IMR-90 (cell line): ENCODE measurements at regions not wholly inside any gene's neighbourhood (a gene's known extent, or its start where the extent isn't known, plus 50 kb on each side); places are given as distances from the start of the nearest gene placed in this dataset.

Source experiments
- POLR2A ChIP-seq: IDR thresholded peaks from 2 replicates; pipeline ENCODE4 v1.6.1; 2012; ENCODE audit warnings: mild to moderate bottlenecking, low read depth, low read length
- SMC3 ChIP-seq: fragments of 150-350 bp; IDR thresholded peaks from 2 replicates; pipeline ENCODE4 v1.6.1; 2016; ENCODE audit warnings: low read depth, mild to moderate bottlenecking, antibody characterized with exemption, low read length, moderate library complexity
- TF ChIP-seq, protein P1 (sequence below): conservative IDR thresholded peaks from 2 replicates; pipeline ENCODE4 v1.5.1; 2012; ENCODE audit warnings: mild to moderate bottlenecking, low read depth, low read length, improper control_type of control experiment
- TF ChIP-seq, protein P2 (sequence below): fragments of 150-350 bp; IDR thresholded peaks from 2 replicates; pipeline ENCODE4 v1.6.1; 2017; ENCODE audit warnings: mild to moderate bottlenecking, antibody characterized with exemption, low read length, low read depth

DNA sequence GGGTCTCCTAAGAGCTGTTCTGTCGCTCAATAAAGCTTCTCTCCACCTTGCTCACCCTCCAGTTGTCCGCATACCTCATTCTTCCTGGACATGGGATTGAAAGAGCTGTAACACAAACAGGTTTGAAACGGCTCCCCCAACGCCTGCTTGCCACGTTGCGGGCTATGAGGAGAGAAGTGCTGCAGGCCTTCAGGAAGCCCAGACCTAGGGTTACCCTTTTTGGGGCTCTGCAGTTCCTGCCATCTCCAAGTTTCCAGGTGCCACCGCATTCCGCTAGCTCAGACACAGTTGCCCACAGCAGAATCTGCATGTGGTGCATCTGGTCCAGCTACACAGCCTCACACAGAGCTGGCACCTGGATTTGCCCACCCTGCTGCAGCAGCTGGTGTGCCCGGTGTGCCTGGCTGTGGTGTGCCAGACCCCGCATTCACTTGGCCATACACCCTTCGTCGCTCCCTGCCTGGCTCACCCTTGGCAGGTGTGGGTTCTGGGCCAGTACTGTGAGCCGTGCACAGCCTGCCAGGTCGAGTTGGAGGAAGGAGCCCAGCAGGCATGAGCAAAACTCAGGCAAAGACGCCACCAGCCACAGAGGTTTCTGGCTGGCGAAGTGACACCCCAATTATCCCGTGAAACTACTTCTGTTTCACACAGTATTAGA lies 253.2 kb upstream of the SEMA3A start:
- TF ChIP-seq, protein P1, sequence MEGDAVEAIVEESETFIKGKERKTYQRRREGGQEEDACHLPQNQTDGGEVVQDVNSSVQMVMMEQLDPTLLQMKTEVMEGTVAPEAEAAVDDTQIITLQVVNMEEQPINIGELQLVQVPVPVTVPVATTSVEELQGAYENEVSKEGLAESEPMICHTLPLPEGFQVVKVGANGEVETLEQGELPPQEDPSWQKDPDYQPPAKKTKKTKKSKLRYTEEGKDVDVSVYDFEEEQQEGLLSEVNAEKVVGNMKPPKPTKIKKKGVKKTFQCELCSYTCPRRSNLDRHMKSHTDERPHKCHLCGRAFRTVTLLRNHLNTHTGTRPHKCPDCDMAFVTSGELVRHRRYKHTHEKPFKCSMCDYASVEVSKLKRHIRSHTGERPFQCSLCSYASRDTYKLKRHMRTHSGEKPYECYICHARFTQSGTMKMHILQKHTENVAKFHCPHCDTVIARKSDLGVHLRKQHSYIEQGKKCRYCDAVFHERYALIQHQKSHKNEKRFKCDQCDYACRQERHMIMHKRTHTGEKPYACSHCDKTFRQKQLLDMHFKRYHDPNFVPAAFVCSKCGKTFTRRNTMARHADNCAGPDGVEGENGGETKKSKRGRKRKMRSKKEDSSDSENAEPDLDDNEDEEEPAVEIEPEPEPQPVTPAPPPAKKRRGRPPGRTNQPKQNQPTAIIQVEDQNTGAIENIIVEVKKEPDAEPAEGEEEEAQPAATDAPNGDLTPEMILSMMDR, result no peak
- TF ChIP-seq POLR2A (no peak), SMC3 (no peak)
- TF ChIP-seq, protein P2, sequence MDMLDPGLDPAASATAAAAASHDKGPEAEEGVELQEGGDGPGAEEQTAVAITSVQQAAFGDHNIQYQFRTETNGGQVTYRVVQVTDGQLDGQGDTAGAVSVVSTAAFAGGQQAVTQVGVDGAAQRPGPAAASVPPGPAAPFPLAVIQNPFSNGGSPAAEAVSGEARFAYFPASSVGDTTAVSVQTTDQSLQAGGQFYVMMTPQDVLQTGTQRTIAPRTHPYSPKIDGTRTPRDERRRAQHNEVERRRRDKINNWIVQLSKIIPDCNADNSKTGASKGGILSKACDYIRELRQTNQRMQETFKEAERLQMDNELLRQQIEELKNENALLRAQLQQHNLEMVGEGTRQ, result no peak
